GM18868 (cell line): ENCODE measurements at regions not wholly inside any gene's neighbourhood (a gene's known extent, or its start where the extent isn't known, plus 50 kb on each side); places are given as distances from the start of the nearest gene placed in this dataset.
"Not testable (repeated sequence)": the region's sequence is repeated elsewhere in the genome, so short reads cannot be mapped to it uniquely, and the experiment has no call there.

Experiments
- ATAC-seq: cut with Tn5 transposase; IDR thresholded peaks from one replicate; pipeline ENCODE4 v1.9.1; 2021; ENCODE audit warnings: mild to moderate bottlenecking, moderate library complexity; ENCODE audit not compliant: unreplicated experiment

DNA sequence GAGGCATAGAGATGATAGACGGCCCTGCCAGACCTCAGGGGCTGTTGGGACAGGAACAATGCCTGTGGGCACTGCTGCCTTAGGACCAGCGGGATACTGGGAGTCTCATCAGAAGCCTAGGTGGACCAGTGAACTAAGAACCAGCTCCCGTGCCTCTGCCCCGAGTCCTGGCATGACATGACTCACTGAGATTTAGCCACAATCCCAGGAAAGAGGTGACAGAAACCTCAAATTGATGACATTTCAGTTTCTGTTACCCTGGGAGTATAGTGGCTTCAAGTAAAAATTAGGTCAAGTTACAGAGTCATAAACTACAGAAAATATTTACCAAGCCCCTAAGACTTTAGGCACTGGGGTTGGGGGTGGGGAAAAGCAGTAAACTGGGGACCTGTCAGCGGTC lies 74.6 kb upstream of the GADD45A start:
- peak; percentile 31 for ATAC-seq

DNA sequence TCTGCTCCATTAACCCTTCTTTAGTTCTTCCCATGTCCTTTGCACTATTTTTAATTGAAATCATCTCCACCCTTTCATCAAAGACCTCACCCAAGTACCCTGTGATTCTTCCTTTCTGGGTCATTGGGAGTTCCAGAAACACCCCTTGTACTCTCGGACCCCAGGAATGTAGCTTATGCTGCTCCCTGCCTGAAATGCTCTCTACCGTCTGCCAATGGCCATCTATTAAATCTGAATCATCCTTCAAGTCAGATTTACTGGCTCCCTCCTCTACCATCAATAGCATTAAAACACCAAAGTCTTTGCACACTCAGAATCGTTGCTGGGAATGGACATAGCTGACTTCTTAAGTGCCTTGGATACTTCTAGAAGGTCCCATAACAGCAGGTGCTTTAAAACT lies 73.2 kb upstream of the GADD45A start:
- no peak for ATAC-seq

- ATAC-seq, result no peak
Measured at GRCh38 chr1:67612788-67613241, 72.2 kb upstream of the GADD45A start.

GRCh38 chr1:67613479-67613878 lies 71.5 kb upstream of the GADD45A start:
- not testable (repeated sequence) for ATAC-seq

- ATAC-seq, result no peak
Measured at GRCh38 chr1:67614511-67614934, 70.5 kb upstream of the GADD45A start.

DNA sequence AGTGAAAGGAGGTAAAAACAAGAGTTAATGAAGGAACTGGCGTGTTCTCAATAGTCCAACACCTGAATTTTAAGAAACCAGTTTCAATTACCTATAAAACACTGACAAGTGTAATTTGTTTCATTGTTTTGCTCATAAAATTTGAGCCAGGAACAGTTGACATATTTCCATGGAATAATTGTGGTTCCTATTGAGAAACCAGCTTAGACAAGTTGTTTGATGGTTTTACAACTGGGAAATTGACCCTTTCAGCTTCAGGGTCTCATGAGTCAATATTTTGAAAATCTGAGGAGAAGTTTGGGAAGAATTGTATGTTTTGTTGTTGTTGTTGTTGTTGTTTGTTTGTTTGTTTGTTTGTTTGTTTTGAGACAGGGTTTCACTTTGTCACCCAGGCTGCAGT lies 69.1 kb upstream of the GADD45A start:
- no peak for ATAC-seq

DNA sequence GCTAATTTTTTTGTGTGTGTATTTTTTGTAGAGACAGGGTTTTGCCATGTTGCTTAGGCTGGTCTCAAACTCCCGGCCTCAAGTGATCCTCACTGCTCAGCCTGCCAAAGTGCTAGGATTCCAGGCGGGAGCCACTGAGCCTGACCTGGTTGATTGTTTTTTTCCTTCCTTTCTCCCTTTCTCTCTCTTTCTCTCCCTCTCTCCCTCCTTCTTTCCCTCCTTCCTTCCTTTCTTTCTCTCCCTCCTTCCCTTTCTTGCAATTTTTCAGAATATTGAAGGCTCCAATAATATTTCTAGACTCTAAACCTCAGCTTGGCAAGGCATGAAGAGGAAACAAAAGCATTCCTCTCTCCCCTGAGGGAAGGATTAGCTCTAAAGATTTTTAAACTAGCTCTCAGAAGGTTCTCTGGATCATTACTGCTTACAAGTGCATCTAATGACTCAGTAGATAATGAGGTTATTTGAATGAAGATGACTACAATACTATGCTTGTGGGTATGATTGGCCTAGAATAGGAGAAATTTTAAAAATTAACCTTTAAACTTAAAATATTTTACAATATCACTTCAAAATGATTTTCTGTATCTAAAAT lies 68.5 kb upstream of the GADD45A start:
- ATAC-seq, result no peak

- no peak for ATAC-seq
Measured at GRCh38 chr1:67618285-67619018, 66.5 kb upstream of the GADD45A start.

GRCh38 chr1:67619080-67619479 lies 65.9 kb upstream of the GADD45A start:
- no peak for ATAC-seq

DNA sequence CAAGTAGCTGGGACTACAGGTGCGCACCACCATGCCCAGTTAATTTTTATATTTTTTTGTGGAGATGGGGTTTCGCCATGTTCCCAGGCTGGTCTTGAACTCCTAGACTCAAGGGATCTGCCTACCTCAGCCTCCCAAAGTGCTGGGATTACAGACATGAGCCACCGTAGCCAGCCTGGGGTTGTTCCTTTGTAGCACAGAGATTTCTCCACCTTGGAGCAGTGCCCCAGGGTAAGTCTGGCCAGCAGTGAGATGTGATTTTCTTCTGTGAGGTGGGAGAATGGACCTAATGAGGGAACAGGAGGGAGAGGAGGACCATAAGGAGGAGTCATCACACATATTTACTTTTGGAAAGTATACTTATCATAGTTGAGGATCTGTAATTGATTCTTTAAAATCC lies 61.1 kb upstream of the GADD45A start:
- no peak for ATAC-seq

DNA sequence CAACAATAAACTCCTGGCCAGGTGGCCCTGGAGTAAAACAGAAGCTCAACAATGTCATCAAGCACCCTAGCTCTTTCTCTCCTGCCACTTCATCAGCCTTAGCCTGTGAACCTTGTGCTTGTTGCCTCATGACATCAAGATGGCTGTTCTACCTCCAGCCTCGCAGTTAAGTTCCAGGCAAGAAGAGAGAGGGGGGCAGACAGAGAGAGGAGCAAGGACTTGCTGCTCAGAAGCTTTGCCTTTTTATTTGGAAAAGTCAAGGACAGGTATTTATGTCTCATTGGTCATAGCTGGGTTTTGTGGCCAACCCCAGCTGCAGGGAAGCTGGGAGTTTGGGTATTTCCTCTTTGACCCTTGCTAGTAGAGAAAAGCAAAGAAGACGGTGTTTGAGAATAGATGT lies 60.3 kb upstream of the GADD45A start:
- no peak for ATAC-seq

DNA sequence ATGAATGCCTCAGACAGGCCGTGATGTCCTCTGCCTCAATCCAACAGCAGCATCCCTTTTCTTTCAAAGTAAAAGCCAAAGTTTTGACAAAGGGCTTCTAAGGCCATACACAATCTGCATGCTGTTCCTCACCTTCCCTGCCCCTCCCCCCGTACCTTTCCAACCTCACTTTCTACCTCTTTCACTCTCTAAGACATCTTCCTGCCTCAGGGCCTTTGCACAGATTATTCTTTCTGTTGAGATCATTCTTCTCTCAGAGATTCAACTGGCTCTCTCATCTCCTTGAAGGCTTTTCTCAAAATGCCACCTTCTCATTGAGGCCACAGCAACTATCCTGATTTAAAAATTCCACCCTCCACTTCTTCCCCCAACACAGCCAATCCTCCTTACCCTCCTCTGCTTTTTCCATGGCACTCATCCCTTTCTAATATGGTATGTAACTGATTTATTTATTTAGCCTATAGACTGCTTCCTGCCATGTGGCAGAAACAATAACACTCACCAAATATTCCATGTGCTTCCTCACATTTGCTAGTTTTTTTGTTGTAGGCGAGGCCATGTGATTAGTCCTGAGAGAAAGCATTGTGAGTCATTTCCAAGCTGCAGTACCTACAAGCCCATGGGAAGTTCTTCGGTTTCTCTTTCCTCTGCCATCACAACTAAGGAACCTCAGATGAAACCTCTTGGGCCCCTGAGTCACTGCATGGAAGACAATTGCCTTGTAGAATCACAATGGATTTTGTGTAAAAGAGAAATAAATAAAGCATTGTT lies 58.7 kb upstream of the GADD45A start:
- no peak for ATAC-seq

DNA sequence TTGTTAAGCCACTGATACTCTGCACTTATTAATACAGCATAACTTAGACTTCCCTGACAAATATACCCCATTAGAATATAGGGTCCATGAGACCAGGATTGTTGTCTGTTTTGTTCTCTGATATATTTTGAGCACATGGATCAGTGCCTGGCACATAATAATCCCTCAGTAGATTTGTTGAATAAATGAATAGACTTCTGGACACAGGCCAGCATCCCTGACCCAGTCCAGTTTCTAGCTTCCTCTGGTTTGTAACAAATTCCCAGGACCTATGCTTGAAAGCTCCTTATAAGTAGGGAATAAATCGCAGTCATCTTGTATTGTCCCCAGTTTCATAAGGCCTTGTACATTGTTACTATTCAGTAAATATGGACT lies 58.2 kb upstream of the GADD45A start:
- ATAC-seq, result no peak

- ATAC-seq, result no peak
Measured at GRCh38 chr1:67627336-67627735, 57.7 kb upstream of the GADD45A start.

GRCh38 chr1:67627906-67628305 lies 57.1 kb upstream of the GADD45A start:
- no peak for ATAC-seq

DNA sequence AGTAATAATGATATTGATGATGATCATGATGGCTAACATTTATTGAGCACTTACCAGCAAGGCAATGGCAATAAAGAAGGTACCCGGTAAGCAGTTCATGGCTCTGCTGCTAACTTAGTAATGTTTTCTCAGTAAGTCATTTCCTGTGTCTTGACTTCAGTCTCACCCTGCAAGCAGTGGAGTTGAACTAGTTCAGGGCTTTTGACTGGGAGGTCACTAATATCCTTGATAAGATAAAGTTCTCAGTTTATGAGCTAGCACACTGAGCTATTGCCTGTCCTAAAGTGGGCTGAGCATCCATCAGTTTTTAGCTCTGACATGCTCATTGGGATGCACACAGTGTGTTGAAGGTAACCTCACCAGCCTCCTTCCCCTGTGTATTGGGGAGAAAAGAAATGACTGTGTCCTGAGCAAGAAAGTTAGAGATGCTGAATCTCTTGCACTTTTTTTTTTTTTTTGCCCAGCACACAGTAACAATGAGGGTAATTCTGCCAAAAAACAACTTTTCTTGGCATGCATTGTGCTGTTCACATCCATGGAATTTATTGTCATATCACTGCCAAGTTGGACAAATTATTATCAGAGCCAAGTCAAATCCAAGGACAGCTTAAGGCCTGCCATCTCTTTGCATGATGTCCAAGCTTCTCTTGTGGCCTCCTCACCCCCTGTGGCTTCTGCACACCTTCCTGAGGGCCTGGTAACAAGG lies 55.5 kb upstream of the GADD45A start:
- no peak for ATAC-seq

DNA sequence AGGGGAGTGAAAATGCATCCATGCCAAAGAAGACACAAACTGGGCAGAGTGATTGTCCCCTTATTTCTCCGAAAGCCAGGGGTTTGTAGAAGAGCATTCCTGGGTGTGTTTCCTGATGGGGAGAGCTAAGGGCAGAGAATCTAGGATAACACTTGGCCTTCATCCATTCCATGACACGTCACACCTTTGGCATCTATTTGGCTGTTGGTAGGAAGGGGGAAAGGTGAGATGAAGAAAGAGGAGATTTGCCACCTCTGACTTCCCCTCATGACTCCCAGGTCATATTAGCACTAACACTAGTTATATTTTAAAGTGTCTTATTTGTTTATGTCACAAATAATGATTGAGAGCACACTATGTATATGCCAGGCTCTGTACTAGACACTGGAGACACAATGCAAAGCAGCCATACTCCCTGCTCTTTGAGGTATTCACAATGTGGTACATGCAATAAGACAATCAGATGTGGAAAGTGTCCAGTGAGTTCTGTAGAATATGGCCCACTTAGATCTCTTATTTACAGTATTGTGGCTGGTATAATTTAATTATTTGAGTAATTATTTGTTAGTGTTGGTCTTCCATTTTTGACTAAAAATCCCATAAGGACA lies 54.5 kb upstream of the GADD45A start:
- no peak for ATAC-seq

DNA sequence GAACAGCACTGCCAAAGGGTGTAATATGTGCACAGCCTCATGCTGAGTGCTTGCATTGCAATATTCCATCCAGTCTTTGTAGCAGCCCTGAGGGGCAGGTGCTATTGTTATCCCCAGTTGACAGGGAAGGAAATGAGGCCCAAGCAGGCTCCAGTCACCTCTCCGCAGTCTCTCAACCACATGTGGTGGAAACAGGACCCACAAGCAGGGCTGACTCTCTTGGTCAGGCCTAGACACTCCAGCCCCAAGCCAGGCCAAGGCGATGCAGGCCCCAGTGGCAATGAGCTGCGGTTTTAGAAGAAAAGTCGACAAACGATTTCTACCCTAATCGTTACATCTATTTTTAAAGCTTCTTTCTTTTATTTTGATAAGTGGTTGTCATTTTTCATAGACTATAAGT lies 52.6 kb upstream of the GADD45A start:
- ATAC-seq, result no peak

GRCh38 chr1:67632811-67633655 lies 52.0 kb upstream of the GADD45A start:
- ATAC-seq, result no peak

GRCh38 chr1:67634396-67634935 lies 50.5 kb upstream of the GADD45A start:
- no peak for ATAC-seq
